NK-92 (cell line): ENCODE measurements at regions not wholly inside any gene's neighbourhood (a gene's known extent, or its start where the extent isn't known, plus 50 kb on each side); places are given as distances from the start of the nearest gene placed in this dataset.

Source experiments
- DNase-seq: peaks from one replicate; lab custom pipeline; 2025; ENCODE audit not compliant: unreplicated experiment; lab: John Stamatoyannopoulos, UW

DNA sequence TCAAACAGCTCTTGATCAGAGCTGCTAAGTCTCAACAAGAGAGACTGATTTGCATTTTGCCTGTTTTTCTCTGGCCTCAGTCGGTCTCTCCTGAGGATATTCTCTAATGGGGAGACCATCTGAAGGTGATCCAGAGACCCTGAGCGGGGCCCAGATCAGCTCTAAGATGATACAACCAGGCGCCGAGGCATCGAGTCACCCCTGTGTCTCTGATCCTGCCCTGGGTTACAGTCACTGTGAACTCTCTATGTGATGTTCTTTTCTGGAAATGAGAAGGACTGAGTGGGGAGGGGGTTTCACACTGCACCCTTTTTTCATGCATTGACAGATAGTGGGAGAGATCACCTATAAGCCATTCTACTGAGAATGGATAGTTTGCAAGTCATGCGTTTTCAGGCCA is 247.6 kb upstream of the PWP1 start:
- DNase-seq = no peak

DNA sequence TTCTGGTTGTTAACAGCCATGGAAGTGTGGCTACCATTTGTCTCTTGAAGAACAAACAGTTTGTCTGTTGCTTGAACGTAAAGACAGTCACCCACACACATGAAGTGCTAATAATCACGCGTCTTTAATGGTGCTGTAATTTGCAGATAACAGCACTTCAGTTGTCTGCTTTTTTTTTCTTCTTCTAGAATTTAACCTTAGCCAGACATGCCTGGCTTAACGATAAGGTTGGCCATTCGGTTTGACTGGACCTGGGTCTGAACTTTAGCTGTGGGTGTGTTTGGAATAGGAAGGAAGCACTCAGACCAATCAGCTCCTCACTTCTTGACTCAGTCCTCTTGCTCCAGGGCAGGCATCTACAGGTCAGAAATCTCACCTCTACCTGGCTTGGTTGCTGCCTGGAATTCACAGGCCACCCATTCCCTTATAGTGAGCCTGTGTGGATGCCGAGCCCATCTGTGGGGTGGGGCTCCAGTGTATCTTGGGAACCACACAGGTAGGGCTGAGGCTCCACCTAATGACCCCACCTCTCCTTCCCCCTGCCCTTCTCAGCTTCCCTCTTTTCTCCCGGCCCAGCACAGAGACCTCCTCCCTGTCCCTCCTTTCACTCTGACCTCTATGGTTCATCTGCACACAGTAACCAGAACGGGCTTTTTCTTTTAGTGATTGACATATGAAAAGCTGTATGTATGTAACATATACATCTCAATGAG is 246.4 kb upstream of the PWP1 start:
- no peak for DNase-seq

GRCh38 chr12:107440606-107441005 is 245.0 kb upstream of the PWP1 start:
- DNase-seq = no peak

DNA sequence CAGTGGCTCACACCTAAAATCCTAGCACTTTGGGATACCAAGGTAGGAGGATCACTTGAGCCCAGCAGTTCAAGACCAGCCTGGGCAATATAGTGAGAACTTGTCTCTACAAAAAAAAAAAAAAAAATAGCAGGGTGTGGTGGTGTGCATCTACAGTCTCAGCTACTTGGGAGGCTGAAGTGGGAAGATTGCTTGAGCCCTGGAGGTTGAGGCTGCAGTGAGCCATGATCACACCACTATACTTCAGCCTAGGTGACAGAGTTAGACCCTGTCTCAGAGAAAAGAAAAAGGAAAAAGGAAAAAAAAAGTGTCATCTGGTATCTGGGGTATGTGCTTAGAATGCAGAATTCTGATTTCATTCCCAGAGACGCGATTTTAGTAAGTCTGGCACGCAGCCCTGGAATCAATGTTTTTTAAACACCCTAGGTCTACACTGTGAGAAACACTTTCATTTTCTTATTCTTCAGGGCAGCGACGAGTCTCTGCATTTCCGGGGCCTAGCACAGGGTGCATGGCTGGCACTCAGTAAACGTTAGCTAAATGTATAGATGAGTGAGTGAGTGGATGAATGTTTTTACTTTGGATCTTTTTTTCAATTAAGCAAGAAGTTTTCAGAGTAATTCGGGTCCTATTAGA is 243.8 kb upstream of the PWP1 start:
- no peak for DNase-seq

- no peak for DNase-seq
Measured at GRCh38 chr12:107442326-107442987, 243.1 kb upstream of the PWP1 start.

GRCh38 chr12:107443320-107444090 is 242.1 kb upstream of the PWP1 start:
- DNase-seq = no peak

DNA sequence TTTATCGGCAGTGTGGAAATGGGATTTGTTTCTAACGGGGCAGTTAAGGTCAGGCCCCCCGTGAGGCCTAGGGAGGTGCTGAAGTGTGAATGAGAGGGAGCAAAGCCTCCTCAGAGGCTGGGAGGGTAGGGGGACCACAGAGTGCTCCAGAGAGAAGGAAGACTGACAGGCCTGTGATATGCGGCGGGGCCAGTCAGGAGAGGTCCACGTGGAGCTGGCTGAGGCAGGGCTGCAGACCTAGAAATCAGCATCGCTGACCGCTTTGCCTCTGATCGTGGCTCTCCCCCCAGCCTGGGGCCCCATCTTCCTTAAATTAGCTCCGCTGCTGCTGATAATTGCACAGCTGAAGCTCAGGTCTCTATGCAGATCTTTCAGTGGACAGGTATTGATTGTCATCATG is 240.8 kb upstream of the PWP1 start:
- DNase-seq = no peak

- no peak for DNase-seq
Measured at GRCh38 chr12:107446476-107446875, 239.1 kb upstream of the PWP1 start.

DNA sequence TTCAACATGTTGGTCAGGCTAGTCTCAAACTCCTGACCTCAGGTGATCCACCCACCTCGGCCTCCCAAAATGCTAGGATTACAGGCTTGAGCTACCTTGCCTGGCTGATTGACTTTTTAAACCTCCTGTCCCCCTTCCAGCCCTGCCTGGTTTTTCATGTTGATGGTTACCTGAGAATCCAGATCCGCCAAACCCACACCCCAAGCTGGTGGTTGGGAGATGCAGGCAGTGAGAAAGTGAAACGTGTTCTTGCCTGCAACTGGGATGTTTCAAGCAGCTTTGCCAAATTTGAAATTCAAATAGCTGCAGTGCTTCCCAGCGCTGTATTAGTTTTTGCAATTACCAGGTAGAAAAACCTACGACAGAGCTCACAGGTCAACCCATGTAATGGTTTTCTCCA is 238.3 kb upstream of the PWP1 start:
- DNase-seq = no peak

- DNase-seq = no peak
Measured at GRCh38 chr12:107448198-107448597, 237.4 kb upstream of the PWP1 start.

DNA sequence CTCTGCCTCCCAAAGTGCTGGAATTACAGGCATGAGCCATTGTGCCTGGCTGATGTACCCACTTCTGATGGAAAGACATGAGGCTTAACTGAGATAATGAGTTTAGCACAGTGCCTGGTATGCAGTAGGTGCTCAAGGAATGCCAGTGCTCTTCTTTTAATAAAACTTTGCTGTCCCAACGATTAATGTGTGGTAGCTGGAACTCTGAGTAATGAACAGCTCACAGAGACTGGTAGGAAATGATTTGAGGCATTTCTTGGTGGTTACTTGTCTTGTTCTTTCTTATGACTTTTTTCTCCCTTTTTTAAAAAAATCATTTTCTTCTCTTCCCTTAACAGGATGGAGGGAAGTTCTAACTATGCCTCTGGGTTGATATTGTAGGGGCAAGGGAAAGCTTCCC is 235.7 kb upstream of the PWP1 start:
- DNase-seq = no peak

DNA sequence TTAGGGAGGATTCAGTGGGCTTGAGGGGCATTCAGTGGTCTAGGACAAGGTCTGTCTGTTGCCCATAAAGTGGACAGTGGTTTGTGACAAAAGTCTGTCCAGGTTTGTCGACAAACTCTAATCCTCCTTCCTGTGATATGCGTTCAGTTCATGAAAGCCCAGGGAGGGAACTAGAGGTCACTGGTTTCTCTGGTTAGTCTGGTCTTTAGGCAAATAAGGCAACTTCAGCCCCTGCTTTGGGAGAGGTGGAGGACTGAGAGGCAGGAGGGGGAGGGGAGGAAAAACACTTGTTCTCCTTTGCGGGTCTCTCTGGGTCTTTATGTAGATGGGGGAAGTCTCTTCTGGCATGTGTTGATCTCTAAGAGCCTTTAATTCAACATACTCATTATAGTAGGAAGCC is 235.1 kb upstream of the PWP1 start:
- no peak for DNase-seq

- DNase-seq = no peak
Measured at GRCh38 chr12:107451246-107451645, 234.4 kb upstream of the PWP1 start.

DNA sequence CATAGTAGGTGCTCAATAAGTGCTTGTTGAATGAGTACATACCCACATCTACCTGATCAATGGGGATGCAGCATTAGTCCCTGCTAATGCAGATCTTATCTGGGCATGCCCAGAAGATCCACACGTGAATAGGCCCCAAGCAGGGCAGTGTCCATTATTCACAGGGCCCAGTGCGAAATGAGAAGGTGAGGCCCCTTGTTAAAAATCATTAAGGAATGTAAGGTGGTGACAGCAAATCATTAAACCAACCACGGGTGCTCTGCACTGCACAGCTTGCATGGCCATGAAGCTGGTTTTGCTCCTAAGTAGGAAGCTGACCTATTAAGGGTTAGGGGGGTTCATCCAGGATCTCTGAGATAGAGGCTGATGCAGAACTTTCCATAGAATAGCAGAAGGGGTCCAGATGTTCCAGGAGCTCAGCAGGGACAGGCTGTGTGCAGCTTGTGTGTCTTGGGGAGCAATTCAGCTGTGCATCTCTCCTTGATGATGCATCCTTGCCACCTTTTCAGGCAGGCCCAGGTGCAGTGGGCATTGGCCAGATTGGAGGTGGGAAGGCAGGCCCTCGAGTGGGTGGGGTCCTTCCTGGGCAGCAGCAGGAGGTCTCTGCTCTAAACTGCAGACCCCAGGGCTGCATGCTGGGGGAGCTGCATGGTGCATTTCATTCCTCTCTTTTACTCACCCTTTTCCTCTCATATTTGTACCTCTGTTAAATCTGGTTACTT is 231.3 kb upstream of the PWP1 start:
- DNase-seq = no peak

DNA sequence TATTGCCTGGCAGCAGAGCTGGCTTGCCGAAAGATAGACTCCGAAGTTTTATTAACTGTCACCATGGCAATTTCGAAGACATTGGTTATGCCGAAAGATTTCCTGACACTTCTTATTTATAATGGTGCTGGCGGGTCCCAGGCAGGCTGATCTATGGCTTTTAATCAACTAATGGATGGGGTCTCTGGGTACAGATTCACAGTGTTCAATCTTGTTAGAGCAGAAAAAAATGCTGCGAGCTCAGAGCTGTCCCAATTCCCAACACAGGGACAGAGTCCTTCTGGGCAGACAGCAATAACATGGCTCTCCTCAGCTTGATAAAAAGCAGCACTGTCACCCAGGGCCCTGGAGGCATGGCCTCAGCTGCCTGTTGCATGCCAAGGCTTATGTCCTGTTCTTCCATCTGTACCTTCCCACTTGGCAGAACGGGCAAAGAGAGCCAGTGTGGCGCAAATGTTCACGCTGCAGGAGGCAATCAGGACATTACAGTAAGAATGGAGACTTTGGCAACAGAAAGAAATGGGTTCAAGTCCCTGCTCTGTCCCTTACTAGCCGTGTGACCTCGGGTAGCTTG is 228.2 kb upstream of the PWP1 start:
- no peak for DNase-seq

DNA sequence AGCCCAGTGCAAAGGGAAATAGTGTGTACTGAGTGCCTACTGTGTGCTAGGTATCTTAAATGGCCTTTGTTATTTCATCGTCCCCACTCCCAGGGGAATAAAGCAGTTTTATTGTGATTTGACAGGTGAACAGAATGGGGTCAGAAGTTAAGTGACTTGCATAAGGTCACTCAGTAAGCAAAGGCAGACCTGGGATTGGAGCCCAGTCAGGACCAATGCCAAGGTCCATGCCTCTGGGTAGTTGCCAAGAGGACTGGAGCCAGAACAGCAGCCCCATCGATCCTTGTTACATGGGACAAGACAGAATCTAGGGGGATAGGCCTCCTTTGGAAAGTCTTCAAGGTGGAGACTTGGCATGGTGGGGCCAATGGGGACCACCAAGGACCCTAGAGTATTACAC is 227.4 kb upstream of the PWP1 start:
- DNase-seq = no peak

DNA sequence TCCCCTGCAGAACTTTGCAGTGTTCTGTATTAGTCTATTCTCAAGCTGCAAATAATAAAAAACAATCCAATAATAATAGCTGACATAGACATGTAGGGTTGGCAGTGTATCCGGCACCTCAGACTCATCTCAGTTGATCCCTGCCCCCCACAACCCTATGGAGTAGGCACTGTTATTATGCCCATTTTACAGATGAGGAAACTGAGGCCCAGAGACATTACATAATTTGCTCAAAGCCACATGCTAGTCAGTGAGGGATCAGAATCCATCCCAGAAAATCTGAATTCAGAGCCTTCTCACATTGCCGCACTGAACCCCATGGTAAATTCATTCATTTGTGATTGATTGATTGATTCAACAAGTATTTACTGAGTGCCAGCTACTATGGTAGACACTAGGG is 226.6 kb upstream of the PWP1 start:
- no peak for DNase-seq

- no peak for DNase-seq
Measured at GRCh38 chr12:107459641-107460040, 226.0 kb upstream of the PWP1 start.

GRCh38 chr12:107461222-107461975 is 224.2 kb upstream of the PWP1 start:
- DNase-seq = no peak
